AG04449 (cell line): ENCODE measurements at regions not wholly inside any gene's neighbourhood (a gene's known extent, or its start where the extent isn't known, plus 50 kb on each side); places are given as distances from the start of the nearest gene placed in this dataset.

ENCODE experiments used
- CTCF ChIA-PET: fragments of 350-600 bp; formaldehyde crosslinking; extraction: SDS; loops from one replicate; lab custom pipeline; 2021; ENCODE audit warnings: antibody characterized with exemption; lab: Yijun Ruan, JAX
- POLR2A ChIA-PET: fragments of 400-600, 350-600 bp; formaldehyde crosslinking; extraction: SDS; loops from one replicate; lab custom pipeline; 2020; ENCODE audit warnings: antibody characterized with exemption, inconsistent platforms; lab: Yijun Ruan, JAX
- DNase-seq: peaks from one replicate; pipeline ENCODE4 v3.0.0-alpha.2; 2010; ENCODE audit warnings: low read depth, low spot score
- H3K4me3 ChIP-seq: 2 replicates; pipeline ENCODE4 v1.5.1; 2011; ENCODE audit warnings: low read depth, mild to moderate bottlenecking, control low read depth, low read length
- TF ChIP-seq, protein P1 (sequence below): IDR thresholded peaks from one replicate; pipeline ENCODE4 v1.5.1; 2011; ENCODE audit warnings: mild to moderate bottlenecking, moderate library complexity, low read length, control low read depth, inconsistent platforms; ENCODE audit not compliant: insufficient read depth; ENCODE audit errors: missing control alignments

DNA sequence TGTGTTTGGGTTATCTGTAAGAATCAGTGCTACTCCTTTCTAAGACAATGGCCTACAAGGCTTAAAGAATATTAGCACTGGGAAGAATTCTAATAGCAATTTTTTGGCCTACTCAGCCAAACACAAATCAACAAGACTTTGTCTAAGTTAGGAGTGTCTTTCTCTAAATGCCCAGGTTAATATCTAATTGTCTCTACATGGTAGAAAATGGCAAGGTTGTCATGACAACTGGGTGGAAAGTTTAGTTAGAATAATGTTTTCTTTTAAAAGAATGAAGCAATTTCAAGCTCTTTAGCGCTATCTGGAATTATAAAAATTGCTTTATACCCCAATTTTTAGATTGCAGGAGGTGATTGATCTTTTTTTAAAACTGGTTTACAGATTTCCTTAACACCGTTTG, 396.8 kb downstream of the TUSC7 start:
- ChIA-PET CTCF (no interaction called here), POLR2A (no interaction called here)
- no peak overlapping the region for H3K4me3 ChIP-seq
- TF ChIP-seq, protein P1, sequence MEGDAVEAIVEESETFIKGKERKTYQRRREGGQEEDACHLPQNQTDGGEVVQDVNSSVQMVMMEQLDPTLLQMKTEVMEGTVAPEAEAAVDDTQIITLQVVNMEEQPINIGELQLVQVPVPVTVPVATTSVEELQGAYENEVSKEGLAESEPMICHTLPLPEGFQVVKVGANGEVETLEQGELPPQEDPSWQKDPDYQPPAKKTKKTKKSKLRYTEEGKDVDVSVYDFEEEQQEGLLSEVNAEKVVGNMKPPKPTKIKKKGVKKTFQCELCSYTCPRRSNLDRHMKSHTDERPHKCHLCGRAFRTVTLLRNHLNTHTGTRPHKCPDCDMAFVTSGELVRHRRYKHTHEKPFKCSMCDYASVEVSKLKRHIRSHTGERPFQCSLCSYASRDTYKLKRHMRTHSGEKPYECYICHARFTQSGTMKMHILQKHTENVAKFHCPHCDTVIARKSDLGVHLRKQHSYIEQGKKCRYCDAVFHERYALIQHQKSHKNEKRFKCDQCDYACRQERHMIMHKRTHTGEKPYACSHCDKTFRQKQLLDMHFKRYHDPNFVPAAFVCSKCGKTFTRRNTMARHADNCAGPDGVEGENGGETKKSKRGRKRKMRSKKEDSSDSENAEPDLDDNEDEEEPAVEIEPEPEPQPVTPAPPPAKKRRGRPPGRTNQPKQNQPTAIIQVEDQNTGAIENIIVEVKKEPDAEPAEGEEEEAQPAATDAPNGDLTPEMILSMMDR, result no peak
- DNase-seq, result no peak

DNA sequence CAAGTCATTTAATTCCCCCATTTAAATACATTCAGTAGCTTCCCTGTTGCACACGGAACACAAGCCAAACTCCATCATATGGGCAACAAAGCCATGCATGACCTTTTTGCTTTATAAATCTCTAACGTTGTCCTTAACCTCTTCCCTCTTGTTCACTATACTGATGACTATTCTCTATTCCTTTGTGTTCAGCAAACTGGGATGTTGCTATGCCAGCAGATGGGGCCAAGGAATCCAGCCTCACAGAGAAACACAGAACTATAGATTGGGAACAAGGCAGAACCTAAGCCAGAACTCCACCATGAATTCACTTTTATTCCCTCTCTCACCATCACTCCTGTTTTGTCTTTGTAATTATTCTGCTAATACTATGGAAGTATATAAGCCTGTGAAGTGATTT, 398.4 kb downstream of the TUSC7 start:
- POLR2A ChIA-PET, result no interaction called here
- DNase-seq, result no peak
- CTCF ChIA-PET, result no interaction called here
- TF ChIP-seq, protein P1, result no peak
- no peak overlapping the region for H3K4me3 ChIP-seq

DNA sequence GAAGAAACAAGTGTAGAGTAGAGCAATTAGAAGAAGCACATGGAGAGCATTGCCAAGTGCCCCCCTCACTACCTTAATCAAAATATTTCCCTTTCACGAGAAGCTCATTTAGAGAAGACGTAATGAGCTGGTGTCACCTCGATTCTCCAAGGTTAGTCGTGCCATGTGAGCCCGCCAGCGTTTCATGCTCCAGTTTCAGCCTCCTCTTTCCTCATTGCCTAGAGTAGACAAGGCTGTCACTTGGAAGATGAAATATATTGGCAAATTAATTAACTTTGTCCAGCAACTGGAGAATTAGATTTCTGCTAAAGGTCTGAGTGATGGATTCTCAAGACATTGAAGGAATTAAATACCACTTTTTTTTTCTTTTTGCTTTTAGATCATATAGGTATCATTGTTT, 399.6 kb downstream of the TUSC7 start:
- DNase-seq, result no peak
- CTCF ChIA-PET, result no interaction called here
- H3K4me3 ChIP-seq, result no peak overlapping the region
- TF ChIP-seq, protein P1, result no peak
- POLR2A ChIA-PET, result no interaction called here

DNA sequence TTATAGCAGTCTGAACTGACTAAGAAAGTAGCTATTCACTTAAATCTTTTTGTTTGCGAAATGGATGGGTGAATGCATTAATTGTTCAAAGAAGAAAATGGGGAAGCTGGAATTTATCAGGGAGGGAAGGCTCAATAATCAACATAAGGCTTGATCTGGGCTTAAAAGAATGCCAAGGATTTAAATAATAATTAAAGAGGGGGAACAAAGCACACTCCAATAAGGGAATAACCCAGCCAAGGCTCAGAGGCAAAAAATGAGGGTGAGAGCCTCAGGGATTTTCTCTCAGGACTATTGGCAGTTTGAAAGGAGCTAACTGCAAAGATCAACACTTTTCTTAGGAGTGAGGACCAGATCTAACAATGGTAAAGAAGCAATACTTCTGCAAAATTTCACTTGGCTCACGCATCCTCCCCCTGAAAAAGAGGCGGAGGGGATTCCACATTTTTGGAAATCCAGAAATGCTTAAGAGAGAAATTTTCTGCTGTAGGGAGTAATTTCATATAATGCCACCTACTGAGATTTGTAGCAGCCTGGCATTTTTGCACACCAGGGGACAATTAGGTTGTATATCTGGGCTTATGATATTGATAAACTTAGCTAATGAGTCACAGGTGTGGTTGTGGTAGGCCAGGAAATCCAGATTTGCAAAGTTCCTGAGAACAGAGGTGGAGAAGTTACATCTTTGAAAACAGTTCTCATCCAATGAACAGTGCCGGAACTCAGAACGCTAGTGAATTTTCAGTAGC, 405.1 kb downstream of the TUSC7 start:
- POLR2A ChIA-PET, result no interaction called here
- DNase-seq, result no peak
- CTCF ChIA-PET, result no interaction called here
- TF ChIP-seq, protein P1, result no peak
- H3K4me3 ChIP-seq, result no peak overlapping the region

DNA sequence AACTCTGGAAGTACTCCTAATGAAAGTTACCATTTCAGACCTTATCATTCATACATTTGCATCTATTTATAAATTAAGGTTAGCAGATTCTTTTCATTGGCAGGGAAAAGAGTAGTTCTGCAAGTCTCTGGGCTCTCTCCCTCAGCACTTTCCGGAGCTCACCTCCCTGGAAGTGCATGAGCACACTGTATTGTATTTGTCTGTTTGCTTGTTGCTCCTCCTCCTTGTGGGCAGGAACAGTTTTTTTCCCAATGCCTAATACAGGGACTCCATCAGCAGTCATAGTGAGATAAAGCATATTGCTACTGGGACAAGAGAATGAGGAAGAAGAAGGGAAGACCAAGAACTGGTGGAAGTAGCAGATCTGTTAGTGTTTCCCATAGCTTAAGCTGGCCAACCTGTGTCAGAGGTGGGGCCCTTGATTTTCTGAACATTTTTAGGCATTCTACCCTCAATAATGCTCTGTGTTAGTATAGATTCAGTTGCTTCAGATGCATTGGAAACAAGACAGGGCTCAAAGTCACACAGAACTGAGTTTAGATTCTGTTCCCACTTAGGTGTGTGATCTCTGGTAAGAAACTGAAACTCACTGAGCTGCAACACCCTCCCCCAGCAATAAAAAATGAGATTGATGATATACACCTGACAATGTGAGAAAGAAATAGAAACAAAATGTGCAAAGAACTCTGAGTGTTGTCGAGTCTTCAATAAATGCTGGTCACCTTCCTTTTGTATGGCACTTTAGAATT, 407.8 kb downstream of the TUSC7 start:
- DNase-seq, result no peak
- TF ChIP-seq, protein P1, result no peak
- ChIA-PET CTCF (interaction anchor here (0.6 to 0.7 kb wide), 2 partner anchors 59 to 78 kb away, joined by 3 read pairs; no protein-coding TSS in a partner anchor), POLR2A (no interaction called here)
- H3K4me3 ChIP-seq, result no peak overlapping the region

DNA sequence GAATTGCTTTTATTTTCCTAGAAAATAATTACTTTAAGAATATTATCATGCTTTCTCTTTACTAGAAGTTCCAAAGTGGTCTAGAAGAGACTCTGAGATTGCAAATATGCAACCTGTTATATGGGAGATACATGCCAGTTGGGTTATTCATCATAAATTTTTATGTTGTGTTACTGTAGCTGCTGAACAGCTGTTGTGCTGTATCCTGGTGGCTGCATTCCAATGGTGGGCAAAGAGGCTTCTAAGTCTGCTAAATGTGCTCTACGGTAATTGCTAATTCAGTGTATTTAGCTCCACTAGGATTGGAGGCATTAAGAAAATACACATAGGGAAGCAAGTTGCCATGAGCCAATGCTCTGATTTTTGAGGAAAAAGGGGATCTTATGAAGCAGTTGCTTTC, 409.0 kb downstream of the TUSC7 start:
- no peak for DNase-seq
- POLR2A ChIA-PET, result no interaction called here
- H3K4me3 ChIP-seq, result no peak overlapping the region
- CTCF ChIA-PET, result no interaction called here
- TF ChIP-seq, protein P1, result no peak
